ENCODE measurements at regions not wholly inside any gene's neighbourhood (a gene's known extent, or its start where the extent isn't known, plus 50 kb on each side); places are given as distances from the start of the nearest gene placed in this dataset.

DNA sequence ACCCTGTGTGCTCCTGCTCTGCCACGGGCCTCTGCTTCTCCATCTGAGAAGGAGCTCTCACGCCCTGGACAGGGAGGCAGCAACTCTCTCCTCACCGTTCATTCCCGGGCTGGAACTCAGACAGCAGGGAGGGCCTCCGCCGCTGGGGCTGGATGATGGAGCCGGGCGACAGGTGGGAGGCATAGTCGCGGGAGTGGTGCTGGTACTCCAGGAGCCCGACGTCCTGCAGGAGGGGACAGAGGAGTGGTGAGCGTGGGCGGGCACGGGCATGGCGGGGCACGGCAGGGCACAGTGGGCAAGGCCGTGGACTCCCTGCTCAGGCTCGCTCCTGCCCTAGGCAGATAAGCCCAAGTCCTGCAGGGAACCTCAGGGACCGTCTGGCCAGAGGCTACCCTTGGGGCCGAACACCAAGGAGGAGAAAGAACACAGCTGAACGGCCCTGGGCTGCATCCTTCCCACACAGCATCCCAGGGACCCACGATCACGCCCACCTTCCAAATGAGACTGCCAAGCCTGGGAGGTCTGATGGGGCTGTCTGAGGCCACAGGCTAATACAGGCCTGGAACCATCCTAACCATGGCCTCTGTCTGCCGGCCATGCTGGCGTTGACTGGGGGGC lies 81.0 kb downstream of the NCOR2 start:
- Histone ChIP-seq H3K36me3 (replicated peaks; ENCODE audit: insufficient read depth, low read length) (no peaks in the 10 kb centered on the region), H3F3A (ENCODE audit: insufficient read depth, low read length) (no peaks in the 10 kb centered on the region), H2AFZ (ENCODE audit: low read length) (no peak overlapping the region), H3K27ac (ENCODE audit: low read length) (no peak overlapping the region), H4K20me1 (ENCODE audit: insufficient read depth, low read length) (no peaks in the 10 kb centered on the region), H3K9ac (ENCODE audit: low read length) (no peak overlapping the region), H3K9me2 (replicated peaks; ENCODE audit: insufficient read depth, low read length) (no peaks in the 10 kb centered on the region), H3K4me2 (ENCODE audit: low read depth, low read length) (no peak overlapping the region), H3K4me1 (ENCODE audit: low read length) (no peaks in the 10 kb centered on the region), H3K79me2 (ENCODE audit: low read length) (peaks cover 17% of the 10 kb centered on the region; the same call in 1 of the 2 replicates), H3K27me3 (replicated peaks; ENCODE audit: insufficient read depth, low read length) (no peaks in the 10 kb centered on the region), H3K9me3 (replicated peaks; ENCODE audit: insufficient read depth, low read length) (no peaks in the 10 kb centered on the region), H3K4me3 (ENCODE audit: low read length) (no peak overlapping the region)
- TF ChIP-seq EZH2 (optimal IDR thresholded peaks at IDR 0.05; ENCODE audit: low read depth, low read length) (no peak), EZH2phosphoT487 (IDR thresholded peaks at IDR 0.05; ENCODE audit: low read length) (no peak)
- TF ChIP-seq, protein P1, sequence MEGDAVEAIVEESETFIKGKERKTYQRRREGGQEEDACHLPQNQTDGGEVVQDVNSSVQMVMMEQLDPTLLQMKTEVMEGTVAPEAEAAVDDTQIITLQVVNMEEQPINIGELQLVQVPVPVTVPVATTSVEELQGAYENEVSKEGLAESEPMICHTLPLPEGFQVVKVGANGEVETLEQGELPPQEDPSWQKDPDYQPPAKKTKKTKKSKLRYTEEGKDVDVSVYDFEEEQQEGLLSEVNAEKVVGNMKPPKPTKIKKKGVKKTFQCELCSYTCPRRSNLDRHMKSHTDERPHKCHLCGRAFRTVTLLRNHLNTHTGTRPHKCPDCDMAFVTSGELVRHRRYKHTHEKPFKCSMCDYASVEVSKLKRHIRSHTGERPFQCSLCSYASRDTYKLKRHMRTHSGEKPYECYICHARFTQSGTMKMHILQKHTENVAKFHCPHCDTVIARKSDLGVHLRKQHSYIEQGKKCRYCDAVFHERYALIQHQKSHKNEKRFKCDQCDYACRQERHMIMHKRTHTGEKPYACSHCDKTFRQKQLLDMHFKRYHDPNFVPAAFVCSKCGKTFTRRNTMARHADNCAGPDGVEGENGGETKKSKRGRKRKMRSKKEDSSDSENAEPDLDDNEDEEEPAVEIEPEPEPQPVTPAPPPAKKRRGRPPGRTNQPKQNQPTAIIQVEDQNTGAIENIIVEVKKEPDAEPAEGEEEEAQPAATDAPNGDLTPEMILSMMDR (IDR thresholded peaks at IDR 0.05; ENCODE audit: low read length) = no peak
- no peak for DNase-seq

DNA sequence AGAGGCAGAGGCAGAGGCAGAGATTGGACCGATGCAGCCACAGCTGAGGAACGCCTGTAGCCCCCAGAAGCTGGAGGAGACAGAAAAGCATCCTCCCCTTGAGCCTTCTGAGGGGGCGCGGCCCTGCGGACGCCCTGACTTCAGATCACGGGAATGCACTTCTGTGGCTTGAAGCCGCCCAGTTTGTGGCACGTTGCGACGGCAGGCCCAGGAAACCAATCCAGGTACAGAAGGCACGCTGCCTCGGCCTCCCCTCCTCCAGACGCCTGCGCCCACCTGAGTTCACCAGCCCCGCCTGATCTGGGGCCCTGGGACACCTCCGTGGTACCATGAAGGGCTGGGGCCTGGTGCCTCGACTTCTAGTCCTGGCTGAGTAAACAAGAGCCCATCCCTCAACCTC lies 82.0 kb downstream of the NCOR2 start:
- H3K9me2 ChIP-seq (replicated peaks; ENCODE audit: insufficient read depth, low read length) = no peaks in the 10 kb centered on the region
- H2AFZ ChIP-seq (ENCODE audit: low read length) = no peak overlapping the region
- H3F3A ChIP-seq (ENCODE audit: insufficient read depth, low read length) = no peaks in the 10 kb centered on the region
- H3K4me3 ChIP-seq (ENCODE audit: low read length) = no peak overlapping the region
- H3K27me3 ChIP-seq (replicated peaks; ENCODE audit: insufficient read depth, low read length) = no peaks in the 10 kb centered on the region
- H3K36me3 ChIP-seq (replicated peaks; ENCODE audit: insufficient read depth, low read length) = no peaks in the 10 kb centered on the region
- H3K79me2 ChIP-seq (ENCODE audit: low read length) = peaks cover 13% of the 10 kb centered on the region; the same call in 1 of the 2 replicates
- H3K4me2 ChIP-seq (ENCODE audit: low read depth, low read length) = no peak overlapping the region
- no peak overlapping the region for H3K9ac ChIP-seq (ENCODE audit: low read length)
- no peaks in the 10 kb centered on the region for H3K4me1 ChIP-seq (ENCODE audit: low read length)
- no peak overlapping the region for H3K27ac ChIP-seq (ENCODE audit: low read length)
- no peak for DNase-seq
- no peaks in the 10 kb centered on the region for H3K9me3 ChIP-seq (replicated peaks; ENCODE audit: insufficient read depth, low read length)
- TF ChIP-seq, protein P1 (IDR thresholded peaks at IDR 0.05; ENCODE audit: low read length) = no peak
- TF ChIP-seq EZH2 (optimal IDR thresholded peaks at IDR 0.05; ENCODE audit: low read depth, low read length) (no peak), EZH2phosphoT487 (IDR thresholded peaks at IDR 0.05; ENCODE audit: low read length) (no peak)
- no peaks in the 10 kb centered on the region for H4K20me1 ChIP-seq (ENCODE audit: insufficient read depth, low read length)

DNA sequence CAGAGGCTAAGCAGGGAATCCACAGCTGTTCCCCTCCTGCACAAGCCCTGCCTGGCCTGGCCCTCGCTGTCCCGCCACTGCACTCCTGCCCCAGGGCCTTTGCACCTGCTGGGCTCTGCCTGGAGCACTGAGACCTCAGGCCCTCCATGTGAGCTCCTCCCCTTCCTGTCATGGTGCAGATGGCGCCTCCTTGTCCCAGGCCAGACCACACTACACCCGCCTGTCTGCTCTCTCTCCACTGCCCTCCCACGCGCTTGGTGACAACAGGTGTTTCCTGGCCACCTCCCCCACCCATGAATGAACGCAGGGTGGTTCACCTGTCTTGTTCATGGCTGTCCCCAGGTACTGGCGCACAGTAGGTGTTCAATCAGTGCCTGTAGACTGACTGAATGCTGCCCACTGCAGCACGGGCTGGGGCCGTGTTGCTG lies 82.9 kb downstream of the NCOR2 start:
- H3K36me3 ChIP-seq (replicated peaks; ENCODE audit: insufficient read depth, low read length) = no peaks in the 10 kb centered on the region
- H3F3A ChIP-seq (ENCODE audit: insufficient read depth, low read length) = no peaks in the 10 kb centered on the region
- peaks cover 12% of the 10 kb centered on the region for H3K79me2 ChIP-seq (ENCODE audit: low read length)
- no peak for TF ChIP-seq EZH2 (optimal IDR thresholded peaks at IDR 0.05; ENCODE audit: low read depth, low read length)
- no peak for TF ChIP-seq EZH2phosphoT487 (IDR thresholded peaks at IDR 0.05; ENCODE audit: low read length)
- TF ChIP-seq, protein P1 (IDR thresholded peaks at IDR 0.05; ENCODE audit: low read length) = no peak
- H3K9me2 ChIP-seq (replicated peaks; ENCODE audit: insufficient read depth, low read length) = no peaks in the 10 kb centered on the region
- no peaks in the 10 kb centered on the region for H3K9me3 ChIP-seq (replicated peaks; ENCODE audit: insufficient read depth, low read length)
- H3K27me3 ChIP-seq (replicated peaks; ENCODE audit: insufficient read depth, low read length) = no peaks in the 10 kb centered on the region
- H3K4me3 ChIP-seq (ENCODE audit: low read length) = no peak overlapping the region
- no peaks in the 10 kb centered on the region for H4K20me1 ChIP-seq (ENCODE audit: insufficient read depth, low read length)
- H3K27ac ChIP-seq (ENCODE audit: low read length) = no peak overlapping the region
- no peak overlapping the region for H3K4me2 ChIP-seq (ENCODE audit: low read depth, low read length)
- H2AFZ ChIP-seq (ENCODE audit: low read length) = no peak overlapping the region
- peaks cover 6% of the 10 kb centered on the region; the same call in 1 of the 2 replicates for H3K4me1 ChIP-seq (ENCODE audit: low read length)
- H3K9ac ChIP-seq (ENCODE audit: low read length) = no peak overlapping the region
- DNase-seq = peak; percentile 36
